CD4-positive, alpha-beta T cell (primary cell): ENCODE measurements at regions not wholly inside any gene's neighbourhood (a gene's known extent, or its start where the extent isn't known, plus 50 kb on each side); places are given as distances from the start of the nearest gene placed in this dataset.

Experiments
- ATAC-seq: fragments of 200-7000 bp; cut with Tn5 transposase; one replicate; pipeline ENCODE4 v1.10.0; 2022; ENCODE audit warnings: mild to moderate bottlenecking; ENCODE audit not compliant: poor library complexity
- CTCF ChIA-PET: fragments of 350-600 bp; sonication (Branson Sonifier 250); formaldehyde crosslinking; loops from one replicate; lab custom pipeline; 2021; ENCODE audit warnings: antibody characterized with exemption, inconsistent platforms; lab: Charles Lee
- POLR2A ChIA-PET: fragments of 350-600 bp; sonication (Branson Sonifier 250); formaldehyde crosslinking; loops from one replicate; lab custom pipeline; 2021; ENCODE audit warnings: antibody characterized with exemption, inconsistent platforms; lab: Charles Lee
- DNase-seq, 14 experiments: peaks; one replicate each; pipeline ENCODE4 v3.0.0-alpha.2; 2013 to 2020; ENCODE audit warnings: mixed read lengths in 2 of 14
- H3K27ac ChIP-seq, 2 donors: one replicate each; pipeline versions ENCODE4 v1.5.1 to v1.7.0; 2013; ENCODE audit warnings: low read length in 2 of 2, low read depth in 1 of 2, mild to moderate bottlenecking in 1 of 2
- H3K27me3 ChIP-seq, 2 experiments: 1 replicate in 1 of 2; 2 replicates in 1 of 2; pipeline versions ENCODE4 v1.6.1 to v1.7.0; 2013; ENCODE audit warnings: low read length in 2 of 2, control low read depth in 1 of 2, mild to moderate bottlenecking in 1 of 2, moderate library complexity in 1 of 2; ENCODE audit not compliant: insufficient read depth in 2 of 2, control insufficient read depth in 1 of 2
- H3K36me3 ChIP-seq: one replicate; pipeline ENCODE4 v1.6.1; 2013; ENCODE audit warnings: low read length, control low read depth; ENCODE audit not compliant: insufficient read depth
- H3K4me1 ChIP-seq: one replicate; pipeline ENCODE4 v1.6.1; 2013; ENCODE audit warnings: low read length, control low read depth; ENCODE audit not compliant: insufficient read depth
- H3K4me3 ChIP-seq: one replicate; pipeline ENCODE4 v1.5.1; 2013; ENCODE audit warnings: mild to moderate bottlenecking, low read length, moderate library complexity
- H3K9me3 ChIP-seq, 2 experiments: 1 replicate in 1 of 2; 2 replicates in 1 of 2; pipeline versions ENCODE4 v1.6.1 to v1.7.0; 2013; ENCODE audit warnings: low read length in 2 of 2, mild to moderate bottlenecking in 2 of 2, control low read depth in 1 of 2, moderate library complexity in 1 of 2; ENCODE audit not compliant: control insufficient read depth in 1 of 2, insufficient read depth in 1 of 2
- H3K27ac Mint-ChIP-seq: one replicate; pipeline ENCODE4 v1.8.0; 2020; ENCODE audit warnings: mixed read lengths
- H3K27me3 Mint-ChIP-seq: one replicate; pipeline ENCODE4 v1.8.0; 2021; ENCODE audit warnings: mixed read lengths
- H3K36me3 Mint-ChIP-seq: one replicate; pipeline ENCODE4 v1.8.0; 2021; ENCODE audit warnings: low read depth, mixed read lengths
- H3K4me1 Mint-ChIP-seq: one replicate; pipeline ENCODE4 v1.8.0; 2021; ENCODE audit warnings: low read depth, mixed read lengths
- H3K4me3 Mint-ChIP-seq: one replicate; pipeline ENCODE4 v1.8.0; 2020; ENCODE audit warnings: mild to moderate bottlenecking, mixed read lengths
- H3K9me3 Mint-ChIP-seq: one replicate; pipeline ENCODE4 v1.8.0; 2020; ENCODE audit warnings: mixed read lengths
- intact Hi-C, 2 experiments: fragments of 100-400 bp; cut with DNase I in 1 of 2; cut with micrococcal nuclease in 1 of 2; formaldehyde crosslinking; loops; one replicate each; pipeline versions ENCODE4 v1.15.1 to v1.9.0; 2023 to 2025; cut with DNase I, micrococcal nuclease
- TF ChIP-seq, protein P1 (sequence below): fragments of 200-600 bp; IDR thresholded peaks from one replicate; pipeline ENCODE4 v1.8.0; 2022; ENCODE audit warnings: antibody characterized with exemption, mild to moderate bottlenecking

GRCh38 chr5:135241536-135241935, 157.5 kb downstream of the MACROH2A1 start:
- ChIA-PET POLR2A (no interaction called here), CTCF (no interaction called here)
- Histone ChIP-seq H3K4me3 (no peak overlapping the region), H3K27ac (no peak overlapping the region), H3K27me3 (no peaks in the 10 kb centered on the region), H3K36me3 (no peaks in the 10 kb centered on the region), H3K9me3 (no peaks in the 10 kb centered on the region), H3K4me1 (no peaks in the 10 kb centered on the region)
- ATAC-seq (no peak), DNase-seq (peak in 1 of 14 experiments; percentile 16)
- Mint-ChIP-seq H3K36me3 (no peaks in the 10 kb centered on the region), H3K4me3 (no peak overlapping the region), H3K4me1 (no peaks in the 10 kb centered on the region), H3K27me3 (no peaks in the 10 kb centered on the region), H3K27ac (no peak overlapping the region), H3K9me3 (no peaks in the 10 kb centered on the region)
- intact Hi-C loops, result no loop called here
- TF ChIP-seq, protein P1, sequence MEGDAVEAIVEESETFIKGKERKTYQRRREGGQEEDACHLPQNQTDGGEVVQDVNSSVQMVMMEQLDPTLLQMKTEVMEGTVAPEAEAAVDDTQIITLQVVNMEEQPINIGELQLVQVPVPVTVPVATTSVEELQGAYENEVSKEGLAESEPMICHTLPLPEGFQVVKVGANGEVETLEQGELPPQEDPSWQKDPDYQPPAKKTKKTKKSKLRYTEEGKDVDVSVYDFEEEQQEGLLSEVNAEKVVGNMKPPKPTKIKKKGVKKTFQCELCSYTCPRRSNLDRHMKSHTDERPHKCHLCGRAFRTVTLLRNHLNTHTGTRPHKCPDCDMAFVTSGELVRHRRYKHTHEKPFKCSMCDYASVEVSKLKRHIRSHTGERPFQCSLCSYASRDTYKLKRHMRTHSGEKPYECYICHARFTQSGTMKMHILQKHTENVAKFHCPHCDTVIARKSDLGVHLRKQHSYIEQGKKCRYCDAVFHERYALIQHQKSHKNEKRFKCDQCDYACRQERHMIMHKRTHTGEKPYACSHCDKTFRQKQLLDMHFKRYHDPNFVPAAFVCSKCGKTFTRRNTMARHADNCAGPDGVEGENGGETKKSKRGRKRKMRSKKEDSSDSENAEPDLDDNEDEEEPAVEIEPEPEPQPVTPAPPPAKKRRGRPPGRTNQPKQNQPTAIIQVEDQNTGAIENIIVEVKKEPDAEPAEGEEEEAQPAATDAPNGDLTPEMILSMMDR, result no peak

DNA sequence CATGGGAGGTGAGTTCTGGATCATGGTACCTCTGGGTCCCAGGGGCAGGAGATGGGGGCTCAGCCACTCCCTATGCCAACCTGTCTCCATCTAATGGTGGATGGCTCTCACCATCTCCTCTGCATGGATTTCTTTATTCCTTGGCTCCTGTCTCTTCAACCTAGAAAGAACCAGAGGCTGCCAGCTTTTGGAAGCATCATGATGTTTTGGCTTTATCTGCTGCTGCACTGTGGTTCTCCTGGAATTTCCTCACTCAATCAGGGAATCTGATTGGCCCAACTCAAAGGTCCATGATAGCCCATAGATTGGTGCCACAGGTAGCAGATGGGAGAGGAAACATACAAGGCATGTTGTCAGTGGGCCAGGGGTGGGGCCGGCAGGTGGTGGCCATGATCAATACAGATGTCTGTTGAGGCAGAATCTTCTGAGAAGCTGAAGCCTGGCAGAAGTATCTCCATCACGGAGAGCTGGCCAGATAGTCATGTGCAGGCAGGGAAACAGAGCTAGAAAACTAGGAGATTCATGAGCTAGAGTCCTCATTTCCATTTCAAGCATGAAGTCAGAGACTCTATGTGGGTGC, 158.2 kb downstream of the MACROH2A1 start:
- ATAC-seq (no peak), DNase-seq (peak in 1 of 14 experiments; percentile 8)
- no peaks in the 10 kb centered on the region for H3K27me3 ChIP-seq
- H3K4me1 Mint-ChIP-seq, result no peaks in the 10 kb centered on the region
- no peak overlapping the region for H3K27ac Mint-ChIP-seq
- H3K36me3 ChIP-seq, result no peaks in the 10 kb centered on the region
- H3K27ac ChIP-seq, result no peak overlapping the region
- H3K9me3 ChIP-seq, result no peaks in the 10 kb centered on the region
- ChIA-PET CTCF (no interaction called here), POLR2A (no interaction called here)
- intact Hi-C loops, result no loop called here
- no peak overlapping the region for H3K4me3 Mint-ChIP-seq
- no peaks in the 10 kb centered on the region for H3K36me3 Mint-ChIP-seq
- H3K4me1 ChIP-seq, result no peaks in the 10 kb centered on the region
- no peaks in the 10 kb centered on the region for H3K9me3 Mint-ChIP-seq
- H3K4me3 ChIP-seq, result no peak overlapping the region
- TF ChIP-seq, protein P1, result no peak
- H3K27me3 Mint-ChIP-seq, result no peaks in the 10 kb centered on the region

DNA sequence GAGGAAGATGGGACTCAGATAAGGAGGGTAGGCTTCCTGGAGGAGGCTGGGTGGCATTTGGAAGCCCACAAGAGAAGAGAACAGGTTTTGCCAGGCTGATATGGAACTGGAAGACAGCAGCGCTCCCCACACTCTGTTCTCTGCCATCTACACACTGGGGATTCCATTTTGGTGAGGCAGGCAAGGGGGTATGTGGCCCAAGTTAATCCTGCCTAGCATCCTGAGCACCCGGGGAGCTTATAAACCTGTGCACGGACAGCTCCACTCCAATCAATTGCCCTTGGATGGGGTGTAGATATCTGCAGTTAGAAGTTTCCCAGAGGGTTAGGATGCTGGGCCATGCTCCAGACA, 158.8 kb downstream of the MACROH2A1 start:
- H3K4me1 Mint-ChIP-seq, result no peaks in the 10 kb centered on the region
- no peaks in the 10 kb centered on the region for H3K36me3 Mint-ChIP-seq
- Histone ChIP-seq H3K36me3 (no peaks in the 10 kb centered on the region), H3K27ac (no peak overlapping the region), H3K9me3 (no peaks in the 10 kb centered on the region), H3K27me3 (no peaks in the 10 kb centered on the region), H3K4me1 (no peaks in the 10 kb centered on the region), H3K4me3 (no peak overlapping the region)
- POLR2A ChIA-PET, result no interaction called here
- ATAC-seq, result no peak
- CTCF ChIA-PET, result no interaction called here
- DNase-seq, result no peak
- no peak overlapping the region for H3K27ac Mint-ChIP-seq
- no peaks in the 10 kb centered on the region for H3K27me3 Mint-ChIP-seq
- intact Hi-C loops, result no loop called here
- TF ChIP-seq, protein P1, result no peak
- no peaks in the 10 kb centered on the region for H3K9me3 Mint-ChIP-seq
- H3K4me3 Mint-ChIP-seq, result no peak overlapping the region
